Thyroid gland (tissue), 4 donors: ENCODE measurements at regions not wholly inside any gene's neighbourhood (a gene's known extent, or its start where the extent isn't known, plus 50 kb on each side); places are given as distances from the start of the nearest gene placed in this dataset.

Source experiments
- POLR2A ChIP-seq, 2 donors: fragments of 450-650 bp; IDR thresholded peaks; one replicate each; pipeline ENCODE4 v1.6.1; 2017; ENCODE audit warnings: antibody characterized with exemption in 2 of 2, mild to moderate bottlenecking in 2 of 2, moderate library complexity in 1 of 2
- TF ChIP-seq, protein P1 (sequence below), 6 experiments: fragments of 200-600 bp in 3 of 6; fragments of 450-650 bp in 3 of 6; sonication (generic) in 3 of 6; IDR thresholded peaks; one replicate each; pipeline ENCODE4 v1.5.1; 2016 to 2019; ENCODE audit warnings: antibody characterized with exemption in 6 of 6, mild to moderate bottlenecking in 2 of 6, inconsistent platforms in 1 of 6, moderate library complexity in 1 of 6

DNA sequence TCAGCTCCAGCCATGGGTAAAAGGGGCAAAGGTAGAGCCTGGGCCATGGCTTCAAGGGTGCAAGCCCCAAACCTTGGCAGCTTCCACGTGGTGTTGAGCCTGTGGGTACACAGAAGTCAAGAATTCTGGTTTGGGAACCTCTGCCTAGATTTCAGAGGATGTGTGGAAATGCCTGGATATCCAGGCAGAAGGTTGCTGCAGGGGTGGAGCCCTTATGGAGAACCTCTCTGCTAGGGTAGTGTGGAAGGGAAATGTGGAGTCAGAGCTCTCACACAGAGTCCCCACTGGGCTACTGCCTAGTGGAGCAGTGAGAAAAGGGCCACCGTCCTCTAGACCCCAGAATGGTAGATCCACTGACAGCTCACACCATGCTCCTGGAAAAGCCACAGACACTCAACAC is 117.1 kb downstream of the NREP start:
- TF ChIP-seq, protein P1, sequence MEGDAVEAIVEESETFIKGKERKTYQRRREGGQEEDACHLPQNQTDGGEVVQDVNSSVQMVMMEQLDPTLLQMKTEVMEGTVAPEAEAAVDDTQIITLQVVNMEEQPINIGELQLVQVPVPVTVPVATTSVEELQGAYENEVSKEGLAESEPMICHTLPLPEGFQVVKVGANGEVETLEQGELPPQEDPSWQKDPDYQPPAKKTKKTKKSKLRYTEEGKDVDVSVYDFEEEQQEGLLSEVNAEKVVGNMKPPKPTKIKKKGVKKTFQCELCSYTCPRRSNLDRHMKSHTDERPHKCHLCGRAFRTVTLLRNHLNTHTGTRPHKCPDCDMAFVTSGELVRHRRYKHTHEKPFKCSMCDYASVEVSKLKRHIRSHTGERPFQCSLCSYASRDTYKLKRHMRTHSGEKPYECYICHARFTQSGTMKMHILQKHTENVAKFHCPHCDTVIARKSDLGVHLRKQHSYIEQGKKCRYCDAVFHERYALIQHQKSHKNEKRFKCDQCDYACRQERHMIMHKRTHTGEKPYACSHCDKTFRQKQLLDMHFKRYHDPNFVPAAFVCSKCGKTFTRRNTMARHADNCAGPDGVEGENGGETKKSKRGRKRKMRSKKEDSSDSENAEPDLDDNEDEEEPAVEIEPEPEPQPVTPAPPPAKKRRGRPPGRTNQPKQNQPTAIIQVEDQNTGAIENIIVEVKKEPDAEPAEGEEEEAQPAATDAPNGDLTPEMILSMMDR (IDR thresholded peaks at IDR 0.05) = no peak
- TF ChIP-seq POLR2A (IDR thresholded peaks at IDR 0.05) = no peak
